ENCODE measurements at regions not wholly inside any gene's neighbourhood (a gene's known extent, or its start where the extent isn't known, plus 50 kb on each side); places are given as distances from the start of the nearest gene placed in this dataset.

DNA sequence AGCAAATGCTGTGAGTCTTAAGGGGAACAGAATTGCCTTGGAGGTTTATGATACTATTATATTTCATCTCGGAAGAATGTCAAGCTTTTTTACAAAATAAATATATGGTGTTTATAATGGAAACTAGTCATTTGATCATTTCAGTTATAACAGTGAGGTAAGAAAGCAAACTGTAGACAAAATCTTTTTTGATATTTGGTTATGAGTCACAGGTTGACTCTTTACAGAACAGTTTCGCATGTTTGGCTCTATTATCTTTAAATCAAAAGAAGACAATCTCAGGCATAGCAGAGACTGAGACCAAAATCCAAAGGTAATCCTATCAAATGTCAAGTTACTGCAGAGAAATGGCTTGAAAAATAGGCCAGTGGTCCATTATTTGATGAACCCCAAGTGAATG is 490.9 kb upstream of the MDFIC2 start:
- no peaks in the 10 kb centered on the region for H3K4me1 ChIP-seq (ENCODE audit: low read depth, poor library complexity, severe bottlenecking)
- no peaks in the 10 kb centered on the region for H3K27me3 ChIP-seq (ENCODE audit: insufficient read depth, low read depth)
- H3K9ac ChIP-seq = no peak overlapping the region
- no peak overlapping the region for H3K4me3 ChIP-seq (IDR thresholded peaks at IDR 0.05; ENCODE audit: insufficient read depth, low read depth, low read length)
- TF ChIP-seq, protein P1, sequence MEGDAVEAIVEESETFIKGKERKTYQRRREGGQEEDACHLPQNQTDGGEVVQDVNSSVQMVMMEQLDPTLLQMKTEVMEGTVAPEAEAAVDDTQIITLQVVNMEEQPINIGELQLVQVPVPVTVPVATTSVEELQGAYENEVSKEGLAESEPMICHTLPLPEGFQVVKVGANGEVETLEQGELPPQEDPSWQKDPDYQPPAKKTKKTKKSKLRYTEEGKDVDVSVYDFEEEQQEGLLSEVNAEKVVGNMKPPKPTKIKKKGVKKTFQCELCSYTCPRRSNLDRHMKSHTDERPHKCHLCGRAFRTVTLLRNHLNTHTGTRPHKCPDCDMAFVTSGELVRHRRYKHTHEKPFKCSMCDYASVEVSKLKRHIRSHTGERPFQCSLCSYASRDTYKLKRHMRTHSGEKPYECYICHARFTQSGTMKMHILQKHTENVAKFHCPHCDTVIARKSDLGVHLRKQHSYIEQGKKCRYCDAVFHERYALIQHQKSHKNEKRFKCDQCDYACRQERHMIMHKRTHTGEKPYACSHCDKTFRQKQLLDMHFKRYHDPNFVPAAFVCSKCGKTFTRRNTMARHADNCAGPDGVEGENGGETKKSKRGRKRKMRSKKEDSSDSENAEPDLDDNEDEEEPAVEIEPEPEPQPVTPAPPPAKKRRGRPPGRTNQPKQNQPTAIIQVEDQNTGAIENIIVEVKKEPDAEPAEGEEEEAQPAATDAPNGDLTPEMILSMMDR (conservative IDR thresholded peaks at IDR 0.05; ENCODE audit: low read depth, low read length) = no peak
- no peaks in the 10 kb centered on the region for H3K36me3 ChIP-seq (ENCODE audit: insufficient read depth)
- no peak overlapping the region for H2AFZ ChIP-seq (ENCODE audit: low read depth)
- no peaks in the 10 kb centered on the region for H4K20me1 ChIP-seq (ENCODE audit: insufficient read depth)
- no peaks in the 10 kb centered on the region for H3K79me2 ChIP-seq (ENCODE audit: insufficient read depth, low read depth)
- no peak overlapping the region for H3K27ac ChIP-seq
- H3K4me2 ChIP-seq = no peak overlapping the region

DNA sequence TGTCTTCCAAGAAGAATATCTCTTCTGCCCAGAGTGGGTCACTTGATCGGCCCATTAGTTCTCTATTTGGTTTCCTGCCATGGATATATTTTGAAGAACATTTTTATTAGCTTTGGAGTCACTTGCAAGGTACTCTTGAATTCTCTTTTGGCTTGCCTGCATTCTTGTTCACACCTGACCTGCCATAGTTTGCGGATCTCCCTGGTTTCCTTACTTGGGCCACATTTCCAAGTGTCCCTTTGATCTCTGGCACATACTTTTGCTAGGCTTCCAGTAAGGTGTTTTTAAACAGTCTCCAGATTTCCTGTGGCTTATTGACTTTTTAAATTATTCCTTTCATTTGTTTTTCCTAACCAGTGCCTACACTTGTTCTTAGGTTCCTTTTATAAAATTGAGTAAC is 488.5 kb upstream of the MDFIC2 start:
- H3K4me1 ChIP-seq (ENCODE audit: low read depth, poor library complexity, severe bottlenecking) = no peaks in the 10 kb centered on the region

DNA sequence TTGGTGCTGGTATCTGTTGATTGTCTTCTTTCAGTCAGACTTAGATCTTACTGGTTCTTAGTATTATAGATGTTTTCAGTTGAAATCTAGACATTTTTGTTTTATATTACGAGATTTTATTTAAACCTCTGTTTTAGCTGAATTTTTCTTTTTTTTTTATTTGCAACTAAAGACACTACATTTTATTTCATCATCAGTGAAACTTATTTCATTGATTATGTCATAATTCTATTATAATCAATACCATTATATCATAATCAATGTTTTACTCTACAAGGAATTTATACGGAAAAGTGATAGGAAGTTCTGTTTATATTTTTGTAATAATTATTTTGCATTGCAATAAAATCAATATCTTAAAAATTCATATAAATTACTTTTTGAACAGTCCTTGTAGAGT is 477.4 kb upstream of the MDFIC2 start:
- Histone ChIP-seq H4K20me1 (ENCODE audit: insufficient read depth) (no peaks in the 10 kb centered on the region), H3K27ac (no peak overlapping the region), H3K4me3 (IDR thresholded peaks at IDR 0.05; ENCODE audit: insufficient read depth, low read depth, low read length) (no peak overlapping the region), H3K4me1 (ENCODE audit: low read depth, poor library complexity, severe bottlenecking) (no peaks in the 10 kb centered on the region), H3K4me2 (no peak overlapping the region), H3K9ac (no peak overlapping the region), H2AFZ (ENCODE audit: low read depth) (no peak overlapping the region), H3K79me2 (ENCODE audit: insufficient read depth, low read depth) (no peaks in the 10 kb centered on the region), H3K36me3 (ENCODE audit: insufficient read depth) (no peaks in the 10 kb centered on the region), H3K27me3 (ENCODE audit: insufficient read depth, low read depth) (no peaks in the 10 kb centered on the region)
- TF ChIP-seq, protein P1 (conservative IDR thresholded peaks at IDR 0.05; ENCODE audit: low read depth, low read length) = no peak

More for the DNA sequence above, 488.5 kb upstream of the MDFIC2 start:
- Histone ChIP-seq H4K20me1 (ENCODE audit: insufficient read depth) (no peaks in the 10 kb centered on the region), H3K9ac (no peak overlapping the region), H3K27ac (no peak overlapping the region), H3K27me3 (ENCODE audit: insufficient read depth, low read depth) (no peaks in the 10 kb centered on the region), H3K4me3 (IDR thresholded peaks at IDR 0.05; ENCODE audit: insufficient read depth, low read depth, low read length) (no peak overlapping the region), H3K79me2 (ENCODE audit: insufficient read depth, low read depth) (no peaks in the 10 kb centered on the region), H3K36me3 (ENCODE audit: insufficient read depth) (no peaks in the 10 kb centered on the region), H2AFZ (ENCODE audit: low read depth) (no peak overlapping the region), H3K4me2 (no peak overlapping the region)
- TF ChIP-seq, protein P1 (conservative IDR thresholded peaks at IDR 0.05; ENCODE audit: low read depth, low read length) = no peak

DNA sequence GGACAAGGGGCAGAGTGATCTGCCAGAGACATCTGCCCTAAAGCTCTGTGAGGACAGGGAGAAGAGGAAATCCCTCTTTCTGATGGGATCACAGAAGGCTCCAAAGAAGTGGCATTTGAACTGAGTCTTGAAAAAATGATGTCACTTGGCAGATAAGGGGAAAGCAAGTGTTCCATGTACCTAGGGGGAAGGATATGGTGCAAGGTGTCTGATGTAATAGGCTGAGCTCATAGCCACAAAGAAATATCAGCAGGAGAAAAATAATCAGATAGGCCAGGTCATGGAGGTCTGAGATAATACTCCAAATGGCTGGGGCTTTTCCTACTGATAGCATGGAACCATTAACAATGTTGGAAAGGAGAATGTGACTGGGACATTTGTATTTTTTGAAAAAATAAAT is 468.4 kb upstream of the MDFIC2 start:
- no peak overlapping the region for H3K27ac ChIP-seq
- H3K4me1 ChIP-seq (ENCODE audit: low read depth, poor library complexity, severe bottlenecking) = no peaks in the 10 kb centered on the region
- H3K27me3 ChIP-seq (ENCODE audit: insufficient read depth, low read depth) = no peaks in the 10 kb centered on the region
- H3K9ac ChIP-seq = no peak overlapping the region
- H2AFZ ChIP-seq (ENCODE audit: low read depth) = no peak overlapping the region
- no peak overlapping the region for H3K4me2 ChIP-seq
- no peak overlapping the region for H3K4me3 ChIP-seq (IDR thresholded peaks at IDR 0.05; ENCODE audit: insufficient read depth, low read depth, low read length)
- no peaks in the 10 kb centered on the region for H4K20me1 ChIP-seq (ENCODE audit: insufficient read depth)
- H3K36me3 ChIP-seq (ENCODE audit: insufficient read depth) = no peaks in the 10 kb centered on the region
- H3K79me2 ChIP-seq (ENCODE audit: insufficient read depth, low read depth) = no peaks in the 10 kb centered on the region
- TF ChIP-seq, protein P1 (conservative IDR thresholded peaks at IDR 0.05; ENCODE audit: low read depth, low read length) = no peak
